ENCODE measurements at regions not wholly inside any gene's neighbourhood (a gene's known extent, or its start where the extent isn't known, plus 50 kb on each side); places are given as distances from the start of the nearest gene placed in this dataset.
"Not testable (repeated sequence)": the region's sequence is repeated elsewhere in the genome, so short reads cannot be mapped to it uniquely, and the experiment has no call there.

GRCh38 chr17:78299049-78299448, 60.8 kb downstream of the SOCS3 start:
- TF ChIP-seq POLR2A (IDR thresholded peaks at IDR 0.05): no peak
- no peak for TF ChIP-seq CTCF (IDR thresholded peaks at IDR 0.05)
- H3K4me3 ChIP-seq: no peak overlapping the region
- DNase-seq: no peak
- H3K4me1 ChIP-seq: no peaks in the 10 kb centered on the region
- ATAC-seq: no peak
- WGBS, 2 donors: 74 to 85% methylated on average over 10 to 11 of the region's 11 CpGs
- no peaks in the 10 kb centered on the region for H3K36me3 ChIP-seq (replicated peaks in 1 of 2; ENCODE audit: insufficient read depth in 1 of 2, low read depth in 2 of 2)
- no peak overlapping the region for H3K27ac ChIP-seq
- no peaks in the 10 kb centered on the region for H3K9me3 ChIP-seq
- intact Hi-C loops (cut with DNase I): no loop called here
- no peaks in the 10 kb centered on the region for H3K27me3 ChIP-seq

GRCh38 chr17:78294776-78295175, 63.3 kb downstream of the TMEM235 start:
- Histone ChIP-seq H3K27ac (no peak overlapping the region), H3K36me3 (replicated peaks in 1 of 2; ENCODE audit: insufficient read depth in 1 of 2, low read depth in 2 of 2) (no peaks in the 10 kb centered on the region), H3K4me3 (no peak overlapping the region), H3K9me3 (no peaks in the 10 kb centered on the region), H3K4me1 (peaks cover 3% of the 10 kb centered on the region), H3K27me3 (no peaks in the 10 kb centered on the region)
- TF ChIP-seq CTCF (IDR thresholded peaks at IDR 0.05) (no peak), POLR2A (IDR thresholded peaks at IDR 0.05) (no peak)
- intact Hi-C loops (cut with DNase I): loop anchor here (5.0 kb wide), 1 partner anchor 128 kb away; no protein-coding TSS in a partner anchor
- ATAC-seq: no peak
- WGBS, 2 donors: 80 to 81% methylated on average over 10 to 15 of the region's 15 CpGs
- no peak for DNase-seq

- Histone ChIP-seq H3K36me3 (replicated peaks in 1 of 2; ENCODE audit: insufficient read depth in 1 of 2, low read depth in 2 of 2) (no peaks in the 10 kb centered on the region), H3K4me1 (peaks cover 5% of the 10 kb centered on the region), H3K27ac (no peak overlapping the region), H3K9me3 (no peaks in the 10 kb centered on the region), H3K27me3 (no peaks in the 10 kb centered on the region), H3K4me3 (no peak overlapping the region)
- 71 to 91% methylated on average over 6 to 9 of the region's 9 CpGs for whole genome bisulfite sequencing, 2 donors
- DNase-seq: no peak
- no peak for TF ChIP-seq POLR2A (IDR thresholded peaks at IDR 0.05)
- TF ChIP-seq CTCF (IDR thresholded peaks at IDR 0.05): no peak
- no peak for ATAC-seq
- intact Hi-C loops (cut with DNase I): loop anchor here (5.0 kb wide), 1 partner anchor 128 kb away; no protein-coding TSS in a partner anchor
These were observed 62.9 kb downstream of the TMEM235 start for GRCh38 chr17:78294356-78294755.

- WGBS, 2 donors: 76 to 82% methylated on average over 6 of the region's 6 CpGs
- H3K4me3 ChIP-seq; H3K4me1 ChIP-seq; ATAC-seq; H3K36me3 ChIP-seq (replicated peaks in 1 of 2; ENCODE audit: insufficient read depth in 1 of 2, low read depth in 2 of 2); H3K27ac ChIP-seq; DNase-seq; H3K27me3 ChIP-seq; H3K9me3 ChIP-seq: not testable (repeated sequence)
- intact Hi-C loops (cut with DNase I): loop anchor here (5.0 kb wide), 1 partner anchor 129 kb away; no protein-coding TSS in a partner anchor
These were observed 61.7 kb downstream of the TMEM235 start for GRCh38 chr17:78293151-78293550.

GRCh38 chr17:78291944-78292910, 60.8 kb downstream of the TMEM235 start:
- H3K4me3 ChIP-seq: no peak overlapping the region
- DNase-seq (no peak), ATAC-seq (no peak)
- intact Hi-C loops (cut with DNase I): loop anchor here (5.0 kb wide), 1 partner anchor 130 kb away; no protein-coding TSS in a partner anchor
- 58 to 69% methylated on average over 9 to 26 of the region's 26 CpGs for WGBS, 2 donors
- H3K27ac ChIP-seq: no peak overlapping the region
- H3K36me3 ChIP-seq (replicated peaks in 1 of 2; ENCODE audit: insufficient read depth in 1 of 2, low read depth in 2 of 2): no peaks in the 10 kb centered on the region
- H3K9me3 ChIP-seq: no peaks in the 10 kb centered on the region
- no peaks in the 10 kb centered on the region for H3K27me3 ChIP-seq
- TF ChIP-seq CTCF (IDR thresholded peaks at IDR 0.05) (no peak), POLR2A (IDR thresholded peaks at IDR 0.05) (no peak)
- peaks cover 5% of the 10 kb centered on the region for H3K4me1 ChIP-seq

All from body of pancreas (tissue), 4 donors.